RPMI8226 (cell line): ENCODE measurements at regions not wholly inside any gene's neighbourhood (a gene's known extent, or its start where the extent isn't known, plus 50 kb on each side); places are given as distances from the start of the nearest gene placed in this dataset.

Experiments
- DNase-seq: peaks from one replicate; pipeline ENCODE4 v3.0.0-alpha.2; 2015

- no peak for DNase-seq
These were observed 126.2 kb upstream of the UGT8 start for GRCh38 chr4:114472269-114473032.

- no peak for DNase-seq
These were observed 124.3 kb upstream of the UGT8 start for GRCh38 chr4:114474188-114474800.

- no peak for DNase-seq
These were observed 122.3 kb upstream of the UGT8 start for GRCh38 chr4:114476310-114476709.

- no peak for DNase-seq
These were observed 119.0 kb upstream of the UGT8 start for GRCh38 chr4:114479595-114479994.

- no peak for DNase-seq
These were observed 116.8 kb upstream of the UGT8 start for GRCh38 chr4:114481856-114482255.

- no peak for DNase-seq
These were observed 111.5 kb upstream of the UGT8 start for GRCh38 chr4:114487101-114487500.

GRCh38 chr4:114488301-114488982 is 110.2 kb upstream of the UGT8 start:
- DNase-seq: no peak

GRCh38 chr4:114494246-114494803 is 104.3 kb upstream of the UGT8 start:
- DNase-seq: no peak

GRCh38 chr4:114495471-114495928 is 103.1 kb upstream of the UGT8 start:
- no peak for DNase-seq

GRCh38 chr4:114497116-114497515 is 101.5 kb upstream of the UGT8 start:
- DNase-seq: no peak

GRCh38 chr4:114509340-114509739 is 89.3 kb upstream of the UGT8 start:
- no peak for DNase-seq

GRCh38 chr4:114512595-114513295 is 85.9 kb upstream of the UGT8 start:
- DNase-seq: no peak

- DNase-seq: no peak
These were observed 79.2 kb upstream of the UGT8 start for GRCh38 chr4:114519368-114519767.

GRCh38 chr4:114527170-114527569 is 71.4 kb upstream of the UGT8 start:
- no peak for DNase-seq

- DNase-seq: no peak
These were observed 71.0 kb upstream of the UGT8 start for GRCh38 chr4:114527637-114528036.

GRCh38 chr4:114535725-114536124 is 62.9 kb upstream of the UGT8 start:
- no peak for DNase-seq

GRCh38 chr4:114537352-114537751 is 61.3 kb upstream of the UGT8 start:
- no peak for DNase-seq

- no peak for DNase-seq
These were observed 60.5 kb upstream of the UGT8 start for GRCh38 chr4:114538012-114538617.

- no peak for DNase-seq
These were observed 58.6 kb upstream of the UGT8 start for GRCh38 chr4:114539985-114540384.

GRCh38 chr4:114547340-114548134 is 51.1 kb upstream of the UGT8 start:
- DNase-seq: no peak
